ENCODE measurements at regions not wholly inside any gene's neighbourhood (a gene's known extent, or its start where the extent isn't known, plus 50 kb on each side); places are given as distances from the start of the nearest gene placed in this dataset.

GRCh38 chr9:103625161-103625804 is 468.8 kb upstream of the SMC2 start:
- Histone ChIP-seq H3K9me3 (no peaks in the 10 kb centered on the region), H3K4me3 (no peak overlapping the region), H3K4me1 (ENCODE audit: control insufficient read depth in 1 of 2, low read depth in 2 of 2) (no peaks in the 10 kb centered on the region), H3K36me3 (no peaks in the 10 kb centered on the region), H3K27me3 (replicated peaks; ENCODE audit: insufficient read depth) (no peaks in the 10 kb centered on the region), H3K27ac (no peak overlapping the region)
- TF ChIP-seq, protein P1, sequence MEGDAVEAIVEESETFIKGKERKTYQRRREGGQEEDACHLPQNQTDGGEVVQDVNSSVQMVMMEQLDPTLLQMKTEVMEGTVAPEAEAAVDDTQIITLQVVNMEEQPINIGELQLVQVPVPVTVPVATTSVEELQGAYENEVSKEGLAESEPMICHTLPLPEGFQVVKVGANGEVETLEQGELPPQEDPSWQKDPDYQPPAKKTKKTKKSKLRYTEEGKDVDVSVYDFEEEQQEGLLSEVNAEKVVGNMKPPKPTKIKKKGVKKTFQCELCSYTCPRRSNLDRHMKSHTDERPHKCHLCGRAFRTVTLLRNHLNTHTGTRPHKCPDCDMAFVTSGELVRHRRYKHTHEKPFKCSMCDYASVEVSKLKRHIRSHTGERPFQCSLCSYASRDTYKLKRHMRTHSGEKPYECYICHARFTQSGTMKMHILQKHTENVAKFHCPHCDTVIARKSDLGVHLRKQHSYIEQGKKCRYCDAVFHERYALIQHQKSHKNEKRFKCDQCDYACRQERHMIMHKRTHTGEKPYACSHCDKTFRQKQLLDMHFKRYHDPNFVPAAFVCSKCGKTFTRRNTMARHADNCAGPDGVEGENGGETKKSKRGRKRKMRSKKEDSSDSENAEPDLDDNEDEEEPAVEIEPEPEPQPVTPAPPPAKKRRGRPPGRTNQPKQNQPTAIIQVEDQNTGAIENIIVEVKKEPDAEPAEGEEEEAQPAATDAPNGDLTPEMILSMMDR (IDR thresholded peaks at IDR 0.05): no peak
- ATAC-seq (ENCODE audit: insufficient number of reproducible peaks, low FRiP score, low read depth) (no peak), DNase-seq (ENCODE audit: low spot score) (no peak)

DNA sequence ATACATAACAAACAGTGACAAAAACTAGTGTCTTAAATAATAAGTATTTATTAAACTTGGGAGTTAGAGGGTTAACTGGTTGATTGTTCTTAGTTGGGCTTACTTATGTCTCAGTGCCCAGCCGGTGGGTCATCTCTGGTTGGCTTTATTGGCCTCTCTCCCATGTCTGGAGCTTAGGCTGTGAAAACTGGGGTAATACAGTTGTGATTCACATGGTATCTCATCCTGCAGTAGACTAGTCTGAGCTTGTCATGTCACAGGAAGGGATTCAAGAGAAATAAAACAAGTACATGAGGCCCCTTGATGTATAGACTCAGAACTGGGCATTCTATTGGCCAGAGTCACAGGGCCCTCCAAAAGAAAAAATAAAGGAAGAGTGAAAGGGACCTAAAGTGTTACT is 466.4 kb upstream of the SMC2 start:
- DNase-seq (ENCODE audit: low spot score) (no peak), ATAC-seq (ENCODE audit: insufficient number of reproducible peaks, low FRiP score, low read depth) (no peak)
- no peaks in the 10 kb centered on the region for H3K27me3 ChIP-seq (replicated peaks; ENCODE audit: insufficient read depth)
- TF ChIP-seq, protein P1 (IDR thresholded peaks at IDR 0.05): no peak
- H3K4me1 ChIP-seq (ENCODE audit: control insufficient read depth in 1 of 2, low read depth in 2 of 2): no peaks in the 10 kb centered on the region
- H3K36me3 ChIP-seq: no peaks in the 10 kb centered on the region
- no peaks in the 10 kb centered on the region for H3K9me3 ChIP-seq
- H3K27ac ChIP-seq: no peak overlapping the region
- no peak overlapping the region for H3K4me3 ChIP-seq

DNA sequence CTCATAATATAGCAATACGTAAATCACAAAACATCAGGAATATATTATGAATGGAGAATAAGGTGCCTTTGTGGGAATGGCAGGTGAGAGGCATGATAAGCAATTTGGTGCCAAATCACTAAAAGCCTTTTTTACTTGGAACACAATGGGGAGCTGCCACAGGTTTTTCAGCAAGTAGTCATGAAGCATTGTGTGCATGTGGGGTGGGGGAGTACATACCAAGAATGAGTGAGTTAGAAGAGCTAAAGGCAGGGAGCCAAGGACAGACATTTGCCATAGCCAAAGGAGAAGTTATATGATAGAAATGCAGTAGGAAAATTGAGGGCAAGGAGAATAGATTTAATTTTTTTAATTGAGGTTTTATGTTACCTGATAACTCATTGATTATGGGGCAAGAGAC is 445.0 kb upstream of the SMC2 start:
- no peaks in the 10 kb centered on the region for H3K4me1 ChIP-seq (ENCODE audit: control insufficient read depth in 1 of 2, low read depth in 2 of 2)
- DNase-seq (ENCODE audit: low spot score) (no peak), ATAC-seq (ENCODE audit: insufficient number of reproducible peaks, low FRiP score, low read depth) (no peak)
- H3K9me3 ChIP-seq: no peaks in the 10 kb centered on the region
- TF ChIP-seq, protein P1 (IDR thresholded peaks at IDR 0.05): no peak
- no peaks in the 10 kb centered on the region for H3K27me3 ChIP-seq (replicated peaks; ENCODE audit: insufficient read depth)
- no peak overlapping the region for H3K4me3 ChIP-seq
- no peaks in the 10 kb centered on the region for H3K36me3 ChIP-seq
- H3K27ac ChIP-seq: no peak overlapping the region

DNA sequence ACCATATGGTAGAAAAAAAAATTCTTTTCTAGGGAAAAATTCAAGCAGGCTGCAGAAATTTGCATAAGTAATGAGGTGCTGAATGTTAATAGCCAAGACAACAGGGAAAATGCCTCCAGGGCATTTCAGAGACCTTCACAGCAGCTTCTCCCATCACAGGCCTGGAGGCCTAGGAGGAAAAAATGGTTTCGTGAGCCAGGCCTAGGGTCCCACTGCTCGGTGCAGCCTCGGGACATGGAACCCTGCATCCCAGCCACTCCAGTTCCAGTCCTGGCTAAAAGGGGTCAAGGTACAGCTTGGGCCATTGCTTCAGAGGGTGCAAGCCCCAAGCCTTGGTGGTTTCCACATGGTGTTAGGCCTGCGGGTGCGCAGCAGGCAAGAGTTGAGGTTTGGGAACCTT is 436.0 kb upstream of the SMC2 start:
- no peak overlapping the region for H3K27ac ChIP-seq
- H3K4me1 ChIP-seq (ENCODE audit: control insufficient read depth in 1 of 2, low read depth in 2 of 2): no peaks in the 10 kb centered on the region
- peaks cover 10% of the 10 kb centered on the region for H3K9me3 ChIP-seq
- ATAC-seq (ENCODE audit: insufficient number of reproducible peaks, low FRiP score, low read depth): no peak
- no peaks in the 10 kb centered on the region for H3K27me3 ChIP-seq (replicated peaks; ENCODE audit: insufficient read depth)
- TF ChIP-seq, protein P1 (IDR thresholded peaks at IDR 0.05): no peak
- no peak overlapping the region for H3K4me3 ChIP-seq
- no peak for DNase-seq (ENCODE audit: low spot score)
- no peaks in the 10 kb centered on the region for H3K36me3 ChIP-seq

DNA sequence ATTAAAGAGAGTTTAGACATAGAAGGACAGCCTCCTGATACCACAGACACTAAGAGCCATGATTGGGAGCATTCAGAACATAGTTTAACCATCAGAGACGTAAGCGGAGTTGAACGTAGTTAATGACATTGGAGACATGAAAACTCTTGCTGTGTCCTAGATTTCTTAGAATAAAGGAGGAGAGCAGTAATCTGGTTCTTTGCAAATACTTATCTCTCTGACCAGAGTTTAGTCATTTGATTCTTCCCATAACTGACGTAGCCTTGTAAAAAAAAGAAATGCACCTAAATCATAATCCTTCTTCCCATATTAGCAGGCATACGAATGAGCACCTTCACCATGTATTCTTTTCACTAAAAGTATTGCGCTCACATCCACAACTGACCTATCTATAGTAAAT is 433.3 kb upstream of the SMC2 start:
- Histone ChIP-seq H3K9me3 (peaks cover 10% of the 10 kb centered on the region), H3K36me3 (no peaks in the 10 kb centered on the region), H3K27me3 (replicated peaks; ENCODE audit: insufficient read depth) (no peaks in the 10 kb centered on the region), H3K4me3 (no peak overlapping the region), H3K27ac (no peak overlapping the region), H3K4me1 (ENCODE audit: control insufficient read depth in 1 of 2, low read depth in 2 of 2) (no peaks in the 10 kb centered on the region)
- TF ChIP-seq, protein P1 (IDR thresholded peaks at IDR 0.05): no peak
- DNase-seq (ENCODE audit: low spot score) (no peak), ATAC-seq (ENCODE audit: insufficient number of reproducible peaks, low FRiP score, low read depth) (no peak)

All from thoracic aorta (tissue), 2 donors.